ENCODE measurements at regions not wholly inside any gene's neighbourhood (a gene's known extent, or its start where the extent isn't known, plus 50 kb on each side); places are given as distances from the start of the nearest gene placed in this dataset.

- ATAC-seq (ENCODE audit: low read depth) (no peak), DNase-seq (no peak)
- Histone ChIP-seq H3K4me1 (ENCODE audit: control insufficient read depth, insufficient read depth, low read length) (no peaks in the 10 kb centered on the region), H3K27ac (ENCODE audit: insufficient read depth, low read length) (no peak overlapping the region), H4K91ac (ENCODE audit: insufficient read depth, low read depth, low read length) (no peak overlapping the region), H3K23ac (ENCODE audit: low read depth, low read length) (no peak overlapping the region), H2BK15ac (ENCODE audit: low read depth, low read length) (no peak overlapping the region), H3K4ac (ENCODE audit: low read depth, low read length) (no peak overlapping the region), H3K18ac (ENCODE audit: low read depth, low read length) (no peak overlapping the region), H3K9ac (ENCODE audit: low read depth, low read length) (no peak overlapping the region), H2AK9ac (replicated peaks; ENCODE audit: low read depth, low read length, poor library complexity) (no peak overlapping the region), H2BK5ac (ENCODE audit: low read depth, low read length, poor library complexity, severe bottlenecking) (no peak overlapping the region), H3K14ac (replicated peaks; ENCODE audit: low read depth, low read length) (no peak overlapping the region), H4K20me1 (ENCODE audit: insufficient read depth, low read length) (no peaks in the 10 kb centered on the region), H3K56ac (ENCODE audit: extremely low read depth, insufficient read depth, low read length) (no peak overlapping the region), H4K8ac (ENCODE audit: low read depth in 2 of 2, low read length in 2 of 2) (no peak overlapping the region), H3K9me1 (ENCODE audit: insufficient read depth, low read length) (no peaks in the 10 kb centered on the region), H3K36me3 (ENCODE audit: control insufficient read depth, insufficient read depth, low read length) (no peaks in the 10 kb centered on the region), H4K5ac (ENCODE audit: low read depth, low read length) (no peak overlapping the region), H3K9me3 (ENCODE audit: control insufficient read depth, insufficient read depth, low read length) (peaks cover 3% of the 10 kb centered on the region; the same call in 1 of the 2 replicates), H3K4me2 (ENCODE audit: low read depth, low read length) (no peak overlapping the region), H3K27me3 (ENCODE audit: control insufficient read depth, insufficient read depth, low read length) (peaks cover 33% of the 10 kb centered on the region), H2AK5ac (ENCODE audit: low read depth, low read length) (no peak overlapping the region), H3K79me1 (ENCODE audit: low read depth in 1 of 2, low read length in 2 of 2) (no peaks in the 10 kb centered on the region), H2BK20ac (ENCODE audit: low read depth, low read length) (no peak overlapping the region), H3K4me3 (ENCODE audit: insufficient read depth, low read depth, low read length) (no peak overlapping the region), H2AFZ (replicated peaks; ENCODE audit: low read length, poor library complexity) (no peak overlapping the region), H2BK120ac (ENCODE audit: low read depth, low read length) (no peak overlapping the region)
- dilution Hi-C loops (cut with HindIII; ENCODE audit: low sequenced_read_pairs, unreplicated experiment) (no loop called here), in situ Hi-C loops (cut with MboI; ENCODE audit: low sequenced_read_pairs) (no loop called here), intact Hi-C loops (cut with micrococcal nuclease) (no loop called here)
- no TSS peak for BruUV-seq (replicated peaks)
- TF ChIP-seq RAD21 (IDR thresholded peaks at IDR 0.05; ENCODE audit: low read length) (no peak), POLR2A (IDR thresholded peaks at IDR 0.05; ENCODE audit: low read depth, low read length) (no peak), NFE2L2 (IDR thresholded peaks at IDR 0.05; ENCODE audit: low read depth, low read length) (no peak), CHD1 (IDR thresholded peaks at IDR 0.05; ENCODE audit: low read depth, low read length) (no peak), MAFK (IDR thresholded peaks at IDR 0.05; ENCODE audit: low read depth, low read length) (no peak), ELK1 (IDR thresholded peaks at IDR 0.05; ENCODE audit: borderline replicate concordance, low read depth, low read length) (no peak), USF2 (IDR thresholded peaks at IDR 0.05; ENCODE audit: low read depth, low read length) (no peak), RFX5 (IDR thresholded peaks at IDR 0.05; ENCODE audit: low read depth, low read length) (no peak), FOS (IDR thresholded peaks at IDR 0.05; ENCODE audit: low read depth, low read length) (no peak), SMC3 (IDR thresholded peaks at IDR 0.05; ENCODE audit: low read depth, low read length) (no peak), MXI1 (IDR thresholded peaks at IDR 0.05; ENCODE audit: borderline replicate concordance, low read depth, low read length) (no peak), MAZ (IDR thresholded peaks at IDR 0.05; ENCODE audit: borderline replicate concordance, low read depth, low read length) (no peak), CTCF (conservative IDR thresholded peaks at IDR 0.05; ENCODE audit: low read depth, low read length) (no peak), RCOR1 (IDR thresholded peaks at IDR 0.05; ENCODE audit: insufficient replicate concordance, low read length) (no peak), BHLHE40 (IDR thresholded peaks at IDR 0.05; ENCODE audit: low read depth, low read length) (no peak), CEBPB (IDR thresholded peaks at IDR 0.05; ENCODE audit: low read depth, low read length) (no peak)
- ChIA-PET CTCF (no interaction called here), POLR2A (ENCODE audit: unreplicated experiment) (no interaction called here)
- no CpG with 5 or more reads among the region's 1 CpG for WGBS, 2 experiments (ENCODE audit: extremely low coverage in 2 of 2, insufficient read length in 1 of 2)
Measured at GRCh38 chr1:31523012-31523411, 53.3 kb upstream of the TINAGL1 start.
